A549 (cell line): ENCODE measurements at regions not wholly inside any gene's neighbourhood (a gene's known extent, or its start where the extent isn't known, plus 50 kb on each side); places are given as distances from the start of the nearest gene placed in this dataset.

Experiments used
- ATAC-seq, 2 experiments: fragments of 200-7000 bp in 1 of 2; fragments of >200 bp in 1 of 2; cut with Nextera tagmentation in 1 of 2; cut with Tn5 transposase in 1 of 2; 3 replicates each; pipeline versions ENCODE4 v1.8.0 to v1.9.1; 2018 to 2020; ENCODE audit warnings: mild to moderate bottlenecking in 1 of 2, moderate library complexity in 1 of 2
- CTCF ChIA-PET: fragments of 300-600 bp; sonication (Branson Sonifier 250); formaldehyde crosslinking; extraction: SDS; loops from one replicate; lab custom pipeline; 2021; ENCODE audit warnings: antibody characterized with exemption, inconsistent platforms; lab: Yijun Ruan, JAX
- POLR2A ChIA-PET: fragments of 350-600 bp; formaldehyde crosslinking; extraction: SDS; loops from one replicate; lab custom pipeline; 2021; ENCODE audit warnings: antibody characterized with exemption, inconsistent platforms; lab: Yijun Ruan, JAX
- DNase-seq, 2 experiments: peaks; one replicate each; pipeline versions ENCODE4 v3.0.0 to v3.0.0-alpha.2; 2011 to 2016; ENCODE audit warnings: low read depth in 1 of 2, low spot score in 1 of 2
- FAIRE-seq: peaks from 2 replicates; lab custom pipeline; 2011; peaks lifted over from hg19 to GRCh38; lab: Jason Lieb, UNC
- H3K27ac ChIP-seq, 2 experiments: fragments of >200 bp; sonication (Bioruptor Twin); formaldehyde crosslinking; 3 replicates each; pipeline ENCODE4 v1.5.1; 2016 to 2017
- H3K4me1 ChIP-seq: fragments of >200 bp; sonication (Bioruptor Twin); formaldehyde crosslinking; 3 replicates; pipeline ENCODE4 v1.6.1; 2016
- H3K4me2 ChIP-seq: fragments of >200 bp; sonication (Bioruptor Twin); formaldehyde crosslinking; 3 replicates; pipeline ENCODE4 v1.6.1; 2016
- H3K4me3 ChIP-seq: fragments of >200 bp; sonication (Bioruptor Twin); formaldehyde crosslinking; 3 replicates; pipeline ENCODE4 v1.5.1; 2016
- H3K9me3 ChIP-seq: fragments of >200 bp; sonication (Bioruptor Twin); formaldehyde crosslinking; 3 replicates; pipeline ENCODE4 v1.6.1; 2016
- BCL3 ChIP-seq: fragments of >200 bp; sonication (Bioruptor Twin); formaldehyde crosslinking; IDR thresholded peaks from 3 replicates; pipeline ENCODE4 v1.6.1; 2016
- CEBPB ChIP-seq, 2 experiments: fragments of >200 bp in 1 of 2; sonication (Bioruptor Twin) in 1 of 2; formaldehyde crosslinking in 1 of 2; IDR thresholded peaks; 2 replicates each; pipeline ENCODE4 v1.6.1; 2012 to 2016
- CHD2 ChIP-seq: fragments of 150-350 bp; IDR thresholded peaks from 2 replicates; pipeline ENCODE4 v1.6.1; 2014; ENCODE audit warnings: low read length; ENCODE audit not compliant: partially characterized antibody
- CTCF ChIP-seq: fragments of >200 bp; sonication (Bioruptor Twin); formaldehyde crosslinking; IDR thresholded peaks from 3 replicates; pipeline ENCODE4 v1.5.1; 2016
- EHF ChIP-seq: fragments of 250-450 bp; sonication (Bioruptor Pico); IDR thresholded peaks from 2 replicates; pipeline ENCODE4 v1.5.0; 2020; ENCODE audit warnings: mild to moderate bottlenecking
- EP300 ChIP-seq, 2 experiments: fragments of >200 bp; sonication (Bioruptor Twin); formaldehyde crosslinking; IDR thresholded peaks; 2 replicates in 1 of 2; 3 replicates in 1 of 2; pipeline ENCODE4 v1.6.1; 2016 to 2017
- ESRRA ChIP-seq: fragments of 150-350 bp; IDR thresholded peaks from 2 replicates; pipeline ENCODE4 v1.6.1; 2014; ENCODE audit warnings: mild to moderate bottlenecking, low read length, borderline replicate concordance
- FOSB ChIP-seq: fragments of 250-450 bp; sonication (Bioruptor Pico); IDR thresholded peaks from 2 replicates; pipeline ENCODE4 v1.5.0; 2020; ENCODE audit warnings: mild to moderate bottlenecking, moderate library complexity
- FOSL2 ChIP-seq, 2 experiments: fragments of 450-650 bp in 1 of 2; fragments of >200 bp in 1 of 2; sonication (Bioruptor Twin) in 1 of 2; formaldehyde crosslinking; IDR thresholded peaks; 2 replicates each; pipeline versions ENCODE4 v1.5.0 to v1.6.1; 2016 to 2020; ENCODE audit warnings: mild to moderate bottlenecking in 1 of 2, moderate library complexity in 1 of 2
- FOXS1 ChIP-seq: fragments of 250-450 bp; sonication (Bioruptor Pico); IDR thresholded peaks from 2 replicates; pipeline ENCODE4 v1.5.0; 2020; ENCODE audit warnings: mild to moderate bottlenecking, moderate library complexity
- HDAC2 ChIP-seq: fragments of 200-600 bp; sonication (generic); IDR thresholded peaks from 2 replicates; pipeline ENCODE4 v1.6.1; 2016
- HEYL ChIP-seq: fragments of 250-450 bp; sonication (Bioruptor Pico); IDR thresholded peaks from 2 replicates; pipeline ENCODE4 v1.8.0; 2021; ENCODE audit warnings: mild to moderate bottlenecking, moderate library complexity
- HMGXB4 ChIP-seq: fragments of 250-450 bp; sonication (Bioruptor Pico); IDR thresholded peaks from 2 replicates; pipeline ENCODE4 v1.5.0; 2021; ENCODE audit warnings: mild to moderate bottlenecking, moderate library complexity, borderline replicate concordance
- HOXA7 ChIP-seq: fragments of 250-450 bp; sonication (Bioruptor Pico); IDR thresholded peaks from 2 replicates; pipeline ENCODE4 v1.5.0; 2020; ENCODE audit warnings: mild to moderate bottlenecking, moderate library complexity
- HOXB5 ChIP-seq: fragments of 250-450 bp; sonication (Bioruptor Pico); IDR thresholded peaks from 2 replicates; pipeline ENCODE4 v1.5.0; 2020; ENCODE audit warnings: mild to moderate bottlenecking, moderate library complexity
- JUN ChIP-seq, 2 experiments: fragments of >200 bp; sonication (Bioruptor Twin); formaldehyde crosslinking; IDR thresholded peaks; 2 replicates in 1 of 2; 3 replicates in 1 of 2; pipeline ENCODE4 v1.6.1; 2016 to 2017
- KDM1A ChIP-seq: fragments of 200-600 bp; sonication (generic); IDR thresholded peaks from 2 replicates; pipeline ENCODE4 v1.6.1; 2016; ENCODE audit warnings: low read depth, mild to moderate bottlenecking
- KDM5A ChIP-seq: fragments of 200-600 bp; sonication (generic); IDR thresholded peaks from 2 replicates; pipeline ENCODE4 v1.6.1; 2016; ENCODE audit warnings: antibody characterized with exemption, mild to moderate bottlenecking
- MAX ChIP-seq: IDR thresholded peaks from 2 replicates; pipeline ENCODE4 v1.6.1; 2012
- NPAS2 ChIP-seq: fragments of 250-450 bp; sonication (Bioruptor Pico); IDR thresholded peaks from 2 replicates; pipeline ENCODE4 v1.8.0; 2022; ENCODE audit warnings: mild to moderate bottlenecking, moderate library complexity, borderline replicate concordance
- NR3C1 ChIP-seq: fragments of >200 bp; sonication (Bioruptor Twin); formaldehyde crosslinking; IDR thresholded peaks from 3 replicates; pipeline ENCODE4 v1.6.1; 2017
- PBX3 ChIP-seq: IDR thresholded peaks from 2 replicates; pipeline ENCODE4 v1.6.1; 2012
- POLR2A ChIP-seq: IDR thresholded peaks from 2 replicates; pipeline ENCODE4 v1.6.1; 2012; ENCODE audit warnings: mild to moderate bottlenecking, low read length
- RAD21 ChIP-seq, 2 experiments: fragments of >200 bp in 1 of 2; sonication (Bioruptor Twin) in 1 of 2; formaldehyde crosslinking in 1 of 2; IDR thresholded peaks in 1 of 2; conservative IDR thresholded peaks in 1 of 2; 2 replicates in 1 of 2; 3 replicates in 1 of 2; pipeline ENCODE4 v1.6.1; 2012 to 2018; ENCODE audit warnings: inconsistent platforms in 1 of 2
- RFX5 ChIP-seq: fragments of 450-650 bp; IDR thresholded peaks from 2 replicates; pipeline ENCODE4 v1.7.1; 2014; ENCODE audit warnings: antibody characterized with exemption, mild to moderate bottlenecking, moderate library complexity
- SMC3 ChIP-seq: fragments of >200 bp; sonication (Bioruptor Twin); formaldehyde crosslinking; IDR thresholded peaks from 3 replicates; pipeline ENCODE4 v1.6.1; 2018; ENCODE audit warnings: inconsistent platforms
- SREBF2 ChIP-seq: fragments of 450-650 bp; IDR thresholded peaks from 2 replicates; pipeline ENCODE4 v1.6.1; 2014; ENCODE audit warnings: mild to moderate bottlenecking, moderate library complexity
- TP53 ChIP-seq: fragments of 250-450 bp; sonication (Bioruptor Pico); IDR thresholded peaks from 2 replicates; pipeline ENCODE4 v1.5.0; 2021; ENCODE audit warnings: mild to moderate bottlenecking, moderate library complexity
- ZNF302 ChIP-seq: fragments of 250-450 bp; sonication (Bioruptor Pico); IDR thresholded peaks from 2 replicates; pipeline ENCODE4 v1.9.0; 2021; ENCODE audit warnings: inconsistent platforms, mild to moderate bottlenecking, moderate library complexity
- WGBS: methylation state at CpG from one replicate; pipeline ENCODE4 v1.1.6; 2017; ENCODE audit errors: missing lambda C conversion rate; 5-methylcytosine and 5-hydroxymethylcytosine counted together

- Histone ChIP-seq H3K27ac (no peak overlapping the region), H3K4me1 (no peaks in the 10 kb centered on the region), H3K4me2 (no peak overlapping the region), H3K9me3 (no peaks in the 10 kb centered on the region), H3K4me3 (no peak overlapping the region)
- TF ChIP-seq KDM1A = no peak
- TF ChIP-seq JUN (IDR thresholded peaks at IDR 0.05) = no peak
- no peak for TF ChIP-seq NPAS2 (CRISPR knock-in tag)
- no peak for TF ChIP-seq BCL3
- TF ChIP-seq TP53 (CRISPR knock-in tag) = no peak
- TF ChIP-seq CEBPB (IDR thresholded peaks at IDR 0.05) = no peak
- no peak for TF ChIP-seq EP300 (IDR thresholded peaks at IDR 0.05)
- no peak for TF ChIP-seq ESRRA
- TF ChIP-seq HMGXB4 (CRISPR knock-in tag) = no peak
- no peak for TF ChIP-seq NR3C1
- TF ChIP-seq ZNF302 (CRISPR knock-in tag) = no peak
- no peak for TF ChIP-seq CTCF
- no peak for TF ChIP-seq MAX
- no peak for TF ChIP-seq HDAC2
- no peak for TF ChIP-seq RAD21 (conservative IDR thresholded peaks at IDR 0.05 in 1 of 2, IDR thresholded peaks at IDR 0.05 in 1 of 2)
- no peak for TF ChIP-seq POLR2A
- no peak for TF ChIP-seq HEYL (CRISPR knock-in tag)
- no peak for FAIRE-seq
- ChIA-PET POLR2A (no interaction called here), CTCF (interaction anchor here (0.9 to 1.6 kb wide), 2 partner anchors 9 kb away, joined by 3 to 4 read pairs; no protein-coding TSS in a partner anchor)
- no peak for ATAC-seq
- DNase-seq = no peak
- 72% methylated on average over 16 of the region's 24 CpGs for WGBS
These were observed 58.5 kb downstream of the DLL1 start for GRCh38 chr6:170232186-170233002.

- FAIRE-seq = no peak
- Histone ChIP-seq H3K4me1 (no peaks in the 10 kb centered on the region), H3K4me2 (no peak overlapping the region), H3K9me3 (no peaks in the 10 kb centered on the region), H3K4me3 (no peak overlapping the region), H3K27ac (no peak overlapping the region)
- ChIA-PET CTCF (interaction anchor here (1.6 kb wide), 1 partner anchor 10 kb away, joined by 4 read pairs; no protein-coding TSS in a partner anchor), POLR2A (no interaction called here)
- TF ChIP-seq MAX (no peak), FOSB (CRISPR knock-in tag) (no peak), PBX3 (no peak), EHF (CRISPR knock-in tag) (no peak), HOXB5 (CRISPR knock-in tag) (no peak), FOSL2 (IDR thresholded peaks at IDR 0.05) (no peak), FOSL2 (CRISPR knock-in tag; IDR thresholded peaks at IDR 0.05) (no peak), NPAS2 (CRISPR knock-in tag) (no peak), RFX5 (no peak), POLR2A (no peak), SMC3 (no peak), KDM5A (no peak), CHD2 (no peak), HOXA7 (CRISPR knock-in tag) (no peak), SREBF2 (no peak), FOXS1 (CRISPR knock-in tag) (no peak), CEBPB (IDR thresholded peaks at IDR 0.05) (no peak)
- ATAC-seq = no peak
- DNase-seq = no peak
- 77% methylated on average over 18 of the region's 22 CpGs for WGBS
These were observed 59.3 kb downstream of the DLL1 start for GRCh38 chr6:170231293-170232185.
